IMR-90 (cell line): ENCODE measurements at regions not wholly inside any gene's neighbourhood (a gene's known extent, or its start where the extent isn't known, plus 50 kb on each side); places are given as distances from the start of the nearest gene placed in this dataset.

Experiments used
- ATAC-seq: fragments of 200-7000 bp; cut with Tn5 transposase; 2 replicates; pipeline ENCODE4 v1.9.1; 2020; ENCODE audit warnings: low read depth, mild to moderate bottlenecking, moderate library complexity
- BruUV-seq: library from RNA; stranded (reverse); fragments of 400-500 nt; replicated peaks from 2 replicates; lab custom pipeline; 2021; lab: Mats Ljungman, UMichigan
- CTCF ChIA-PET: fragments of 300-600 bp; formaldehyde crosslinking; extraction: SDS; loops from one replicate; lab custom pipeline; 2021; ENCODE audit warnings: antibody characterized with exemption; lab: Yijun Ruan, JAX
- POLR2A ChIA-PET: fragments of 300-600 bp; sonication (Branson Sonifier 250); formaldehyde crosslinking; loops from one replicate; lab custom pipeline; 2022; ENCODE audit warnings: antibody characterized with exemption; ENCODE audit not compliant: unreplicated experiment; lab: Charles Lee
- DNase-seq: peaks from one replicate; pipeline ENCODE4 v3.0.0; 2013
- H2AFZ ChIP-seq: replicated peaks from 2 replicates; pipeline ENCODE3; 2013; ENCODE audit warnings: low read length, mild to moderate bottlenecking; ENCODE audit not compliant: poor library complexity
- H2AK5ac ChIP-seq: 2 replicates; pipeline ENCODE4 v1.6.1; 2013; ENCODE audit warnings: low read depth, low read length, inconsistent platforms
- H2AK9ac ChIP-seq: replicated peaks from 2 replicates; pipeline ENCODE3; 2013; ENCODE audit warnings: mild to moderate bottlenecking, low read depth, low read length, moderate library complexity; ENCODE audit not compliant: poor library complexity
- H2BK120ac ChIP-seq: 2 replicates; pipeline ENCODE4 v1.6.1; 2013; ENCODE audit warnings: low read depth, low read length, inconsistent platforms
- H2BK15ac ChIP-seq: 3 replicates; pipeline ENCODE4 v1.6.1; 2013; ENCODE audit warnings: low read depth, low read length, inconsistent platforms
- H2BK20ac ChIP-seq: 2 replicates; pipeline ENCODE4 v1.6.1; 2013; ENCODE audit warnings: low read depth, mild to moderate bottlenecking, inconsistent platforms, low read length, moderate library complexity
- H2BK5ac ChIP-seq: 2 replicates; pipeline ENCODE4 v1.6.1; 2013; ENCODE audit warnings: mild to moderate bottlenecking, low read depth, low read length, inconsistent platforms; ENCODE audit not compliant: poor library complexity, severe bottlenecking
- H3K14ac ChIP-seq: replicated peaks from 2 replicates; pipeline ENCODE4 v1.6.1; 2013; ENCODE audit warnings: low read depth, low read length, inconsistent platforms
- H3K18ac ChIP-seq: 2 replicates; pipeline ENCODE4 v1.6.1; 2013; ENCODE audit warnings: low read depth, low read length, control low read depth
- H3K23ac ChIP-seq: 2 replicates; pipeline ENCODE4 v1.6.1; 2013; ENCODE audit warnings: low read depth, low read length, inconsistent platforms
- H3K27ac ChIP-seq: 2 replicates; pipeline ENCODE4 v1.5.1; 2013; ENCODE audit warnings: mild to moderate bottlenecking, control low read depth, low read length; ENCODE audit not compliant: insufficient read depth
- H3K27me3 ChIP-seq: 2 replicates; pipeline ENCODE4 v1.6.1; 2013; ENCODE audit warnings: low read length; ENCODE audit not compliant: control insufficient read depth, insufficient read depth
- H3K36me3 ChIP-seq: 2 replicates; pipeline ENCODE4 v1.6.1; 2013; ENCODE audit warnings: low read length, mixed read lengths; ENCODE audit not compliant: control insufficient read depth, insufficient read depth
- H3K4ac ChIP-seq: 2 replicates; pipeline ENCODE4 v1.6.1; 2013; ENCODE audit warnings: low read depth, low read length, inconsistent platforms
- H3K4me1 ChIP-seq: 2 replicates; pipeline ENCODE4 v1.6.1; 2013; ENCODE audit warnings: low read length, mixed read lengths; ENCODE audit not compliant: control insufficient read depth, insufficient read depth
- H3K4me2 ChIP-seq: 2 replicates; pipeline ENCODE4 v1.6.1; 2013; ENCODE audit warnings: low read depth, mild to moderate bottlenecking, control low read depth, low read length, moderate library complexity
- H3K4me3 ChIP-seq: 2 replicates; pipeline ENCODE4 v1.5.1; 2013; ENCODE audit warnings: low read depth, mild to moderate bottlenecking, control low read depth, low read length, moderate library complexity; ENCODE audit not compliant: insufficient read depth
- H3K56ac ChIP-seq: 2 replicates; pipeline ENCODE4 v1.6.1; 2013; ENCODE audit warnings: low read length, inconsistent platforms; ENCODE audit not compliant: insufficient read depth; ENCODE audit errors: extremely low read depth
- H3K79me1 ChIP-seq, 2 experiments: 2 replicates each; pipeline ENCODE4 v1.6.1; 2013; ENCODE audit warnings: low read length in 2 of 2, inconsistent platforms in 1 of 2, low read depth in 1 of 2
- H3K9ac ChIP-seq: 2 replicates; pipeline ENCODE4 v1.6.1; 2013; ENCODE audit warnings: low read depth, low read length, control low read depth
- H3K9me1 ChIP-seq: 2 replicates; pipeline ENCODE4 v1.6.1; 2013; ENCODE audit warnings: low read length, inconsistent platforms; ENCODE audit not compliant: insufficient read depth
- H3K9me3 ChIP-seq: 2 replicates; pipeline ENCODE4 v1.6.1; 2013; ENCODE audit warnings: low read length; ENCODE audit not compliant: control insufficient read depth, insufficient read depth
- H4K20me1 ChIP-seq: 2 replicates; pipeline ENCODE4 v1.6.1; 2013; ENCODE audit warnings: low read length, inconsistent platforms; ENCODE audit not compliant: insufficient read depth
- H4K5ac ChIP-seq: 2 replicates; pipeline ENCODE4 v1.6.1; 2013; ENCODE audit warnings: mild to moderate bottlenecking, low read depth, low read length, control low read depth
- H4K8ac ChIP-seq, 2 experiments: 2 replicates each; pipeline ENCODE4 v1.6.1; 2013; ENCODE audit warnings: low read depth in 2 of 2, low read length in 2 of 2, control low read depth in 1 of 2, inconsistent platforms in 1 of 2
- H4K91ac ChIP-seq: 2 replicates; pipeline ENCODE4 v1.6.1; 2013; ENCODE audit warnings: low read depth, low read length, inconsistent platforms; ENCODE audit not compliant: insufficient read depth
- BHLHE40 ChIP-seq: fragments of 150-350 bp; IDR thresholded peaks from 2 replicates; pipeline ENCODE4 v1.6.1; 2016; ENCODE audit warnings: mild to moderate bottlenecking, low read depth, low read length
- CEBPB ChIP-seq: IDR thresholded peaks from 2 replicates; pipeline ENCODE4 v1.6.1; 2012; ENCODE audit warnings: low read depth, low read length, improper control_type of control experiment
- CHD1 ChIP-seq: IDR thresholded peaks from 2 replicates; pipeline ENCODE4 v1.6.1; 2012; ENCODE audit warnings: low read depth, low read length, improper control_type of control experiment
- FOS ChIP-seq: fragments of 150-350 bp; IDR thresholded peaks from 2 replicates; pipeline ENCODE4 v1.6.1; 2016; ENCODE audit warnings: low read depth, low read length
- MAFK ChIP-seq: IDR thresholded peaks from 2 replicates; pipeline ENCODE4 v1.6.1; 2012; ENCODE audit warnings: low read depth, low read length, improper control_type of control experiment
- MAZ ChIP-seq: IDR thresholded peaks from 2 replicates; pipeline ENCODE4 v1.6.1; 2012; ENCODE audit warnings: low read depth, mild to moderate bottlenecking, low read length, improper control_type of control experiment, moderate library complexity, borderline replicate concordance
- MXI1 ChIP-seq: IDR thresholded peaks from 2 replicates; pipeline ENCODE4 v1.6.1; 2012; ENCODE audit warnings: low read depth, mild to moderate bottlenecking, low read length, moderate library complexity, borderline replicate concordance
- NFE2L2 ChIP-seq: fragments of 150-350 bp; IDR thresholded peaks from 2 replicates; pipeline ENCODE4 v1.6.1; 2016; ENCODE audit warnings: low read depth, mild to moderate bottlenecking, low read length
- POLR2A ChIP-seq: IDR thresholded peaks from 2 replicates; pipeline ENCODE4 v1.6.1; 2012; ENCODE audit warnings: mild to moderate bottlenecking, low read depth, low read length
- RAD21 ChIP-seq: IDR thresholded peaks from 2 replicates; pipeline ENCODE4 v1.6.1; 2012; ENCODE audit warnings: low read length, improper control_type of control experiment
- RCOR1 ChIP-seq: IDR thresholded peaks from 2 replicates; pipeline ENCODE4 v1.6.1; 2012; ENCODE audit warnings: mild to moderate bottlenecking, low read length, improper control_type of control experiment; ENCODE audit not compliant: insufficient replicate concordance
- RFX5 ChIP-seq: IDR thresholded peaks from 2 replicates; pipeline ENCODE4 v1.8.0; 2012; ENCODE audit warnings: low read depth, mild to moderate bottlenecking, low read length, moderate library complexity
- SMC3 ChIP-seq: fragments of 150-350 bp; IDR thresholded peaks from 2 replicates; pipeline ENCODE4 v1.6.1; 2016; ENCODE audit warnings: low read depth, mild to moderate bottlenecking, antibody characterized with exemption, low read length, moderate library complexity
- WGBS, 2 experiments: methylation state at CpG; one replicate each; pipeline versions ENCODE4 v1.1.5 to v1.1.7; 2013; ENCODE audit warnings: missing lambda C conversion rate in 2 of 2; ENCODE audit not compliant: insufficient read length in 1 of 2; ENCODE audit errors: extremely low coverage in 2 of 2; 5-methylcytosine and 5-hydroxymethylcytosine counted together
- dilution Hi-C: fragments of 300-500 bp; cut with HindIII; formaldehyde crosslinking; loops from one replicate; pipeline ENCODE4 v1.14.3; 2018; ENCODE audit warnings: low sequenced_read_pairs; ENCODE audit not compliant: unreplicated experiment
- in situ Hi-C: fragments of 300-500 bp; cut with MboI; formaldehyde crosslinking; loops from 3 replicates; pipeline ENCODE4 v1.14.3; 2019; ENCODE audit warnings: low sequenced_read_pairs, inconsistent platforms, mixed read lengths
- intact Hi-C: fragments of 100-400 bp; cut with micrococcal nuclease; formaldehyde crosslinking; loops from 2 replicates; pipeline ENCODE4 v1.10.0; 2022
- TF ChIP-seq, protein P1 (sequence below): fragments of 150-350 bp; IDR thresholded peaks from 2 replicates; pipeline ENCODE4 v1.6.1; 2017; ENCODE audit warnings: mild to moderate bottlenecking, antibody characterized with exemption, low read length, low read depth
- TF ChIP-seq, protein P2 (sequence below): fragments of 150-350 bp; IDR thresholded peaks from 2 replicates; pipeline ENCODE4 v1.6.1; 2016; ENCODE audit warnings: low read depth, mild to moderate bottlenecking, low read length, moderate library complexity, borderline replicate concordance
- TF ChIP-seq, protein P3 (sequence below): conservative IDR thresholded peaks from 2 replicates; pipeline ENCODE4 v1.5.1; 2012; ENCODE audit warnings: mild to moderate bottlenecking, low read depth, low read length, improper control_type of control experiment

DNA sequence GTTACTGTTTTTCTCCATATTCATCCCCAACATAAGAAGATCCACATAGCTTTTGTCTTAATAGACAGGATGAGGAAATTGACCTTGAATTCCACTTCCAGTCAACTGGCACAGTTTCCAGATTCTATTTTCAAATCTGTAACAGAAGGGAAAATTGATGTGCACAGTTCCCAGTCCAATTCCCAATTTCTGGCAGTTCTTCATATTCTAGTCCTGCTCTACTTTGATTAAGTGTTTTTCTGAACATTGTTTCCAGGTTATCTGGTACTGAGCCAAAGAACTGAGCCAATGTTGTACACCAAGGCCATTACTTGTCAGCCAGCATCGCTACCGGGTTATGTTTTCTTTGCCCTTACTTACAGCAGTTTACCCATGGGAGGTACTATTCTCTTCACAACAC lies 1755.4 kb downstream of the PLA2G4A start:
- ATAC-seq (no peak), DNase-seq (no peak)
- H3K56ac ChIP-seq = no peak overlapping the region
- H2BK5ac ChIP-seq = no peak overlapping the region
- no TSS peak for BruUV-seq
- no peak overlapping the region for H2AK5ac ChIP-seq
- WGBS, 2 experiments = no CpG with 5 or more reads among the region's 2 CpGs
- H3K4me2 ChIP-seq = no peak overlapping the region
- no peaks in the 10 kb centered on the region for H3K36me3 ChIP-seq
- no peak overlapping the region for H3K4ac ChIP-seq
- H4K8ac ChIP-seq = no peak overlapping the region
- H2BK15ac ChIP-seq = no peak overlapping the region
- H3K27ac ChIP-seq = no peak overlapping the region
- H3K23ac ChIP-seq = no peak overlapping the region
- H3K9me3 ChIP-seq = no peaks in the 10 kb centered on the region
- no peaks in the 10 kb centered on the region for H3K4me1 ChIP-seq
- H3K9ac ChIP-seq = no peak overlapping the region
- no peaks in the 10 kb centered on the region for H3K27me3 ChIP-seq
- CTCF ChIA-PET = no interaction called here
- H3K4me3 ChIP-seq = no peak overlapping the region
- in situ Hi-C loops = no loop called here
- H4K20me1 ChIP-seq = no peaks in the 10 kb centered on the region
- no peak overlapping the region for H2BK20ac ChIP-seq
- no peak overlapping the region for H2AK9ac ChIP-seq
- no peaks in the 10 kb centered on the region for H3K79me1 ChIP-seq
- dilution Hi-C loops = no loop called here
- H2AFZ ChIP-seq = no peak overlapping the region
- intact Hi-C loops = no loop called here
- TF ChIP-seq RAD21 = no peak
- no peak for TF ChIP-seq BHLHE40
- TF ChIP-seq MAZ = no peak
- no peak for TF ChIP-seq SMC3
- TF ChIP-seq, protein P1, sequence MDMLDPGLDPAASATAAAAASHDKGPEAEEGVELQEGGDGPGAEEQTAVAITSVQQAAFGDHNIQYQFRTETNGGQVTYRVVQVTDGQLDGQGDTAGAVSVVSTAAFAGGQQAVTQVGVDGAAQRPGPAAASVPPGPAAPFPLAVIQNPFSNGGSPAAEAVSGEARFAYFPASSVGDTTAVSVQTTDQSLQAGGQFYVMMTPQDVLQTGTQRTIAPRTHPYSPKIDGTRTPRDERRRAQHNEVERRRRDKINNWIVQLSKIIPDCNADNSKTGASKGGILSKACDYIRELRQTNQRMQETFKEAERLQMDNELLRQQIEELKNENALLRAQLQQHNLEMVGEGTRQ = no peak
- TF ChIP-seq RCOR1 = no peak
- no peak for TF ChIP-seq CEBPB
- no peak for TF ChIP-seq MXI1
- TF ChIP-seq, protein P2, sequence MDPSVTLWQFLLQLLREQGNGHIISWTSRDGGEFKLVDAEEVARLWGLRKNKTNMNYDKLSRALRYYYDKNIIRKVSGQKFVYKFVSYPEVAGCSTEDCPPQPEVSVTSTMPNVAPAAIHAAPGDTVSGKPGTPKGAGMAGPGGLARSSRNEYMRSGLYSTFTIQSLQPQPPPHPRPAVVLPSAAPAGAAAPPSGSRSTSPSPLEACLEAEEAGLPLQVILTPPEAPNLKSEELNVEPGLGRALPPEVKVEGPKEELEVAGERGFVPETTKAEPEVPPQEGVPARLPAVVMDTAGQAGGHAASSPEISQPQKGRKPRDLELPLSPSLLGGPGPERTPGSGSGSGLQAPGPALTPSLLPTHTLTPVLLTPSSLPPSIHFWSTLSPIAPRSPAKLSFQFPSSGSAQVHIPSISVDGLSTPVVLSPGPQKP = no peak
- no peak for TF ChIP-seq NFE2L2
- TF ChIP-seq FOS = no peak
- TF ChIP-seq MAFK = no peak
- TF ChIP-seq POLR2A = no peak
- no peak for TF ChIP-seq RFX5
- TF ChIP-seq, protein P3, sequence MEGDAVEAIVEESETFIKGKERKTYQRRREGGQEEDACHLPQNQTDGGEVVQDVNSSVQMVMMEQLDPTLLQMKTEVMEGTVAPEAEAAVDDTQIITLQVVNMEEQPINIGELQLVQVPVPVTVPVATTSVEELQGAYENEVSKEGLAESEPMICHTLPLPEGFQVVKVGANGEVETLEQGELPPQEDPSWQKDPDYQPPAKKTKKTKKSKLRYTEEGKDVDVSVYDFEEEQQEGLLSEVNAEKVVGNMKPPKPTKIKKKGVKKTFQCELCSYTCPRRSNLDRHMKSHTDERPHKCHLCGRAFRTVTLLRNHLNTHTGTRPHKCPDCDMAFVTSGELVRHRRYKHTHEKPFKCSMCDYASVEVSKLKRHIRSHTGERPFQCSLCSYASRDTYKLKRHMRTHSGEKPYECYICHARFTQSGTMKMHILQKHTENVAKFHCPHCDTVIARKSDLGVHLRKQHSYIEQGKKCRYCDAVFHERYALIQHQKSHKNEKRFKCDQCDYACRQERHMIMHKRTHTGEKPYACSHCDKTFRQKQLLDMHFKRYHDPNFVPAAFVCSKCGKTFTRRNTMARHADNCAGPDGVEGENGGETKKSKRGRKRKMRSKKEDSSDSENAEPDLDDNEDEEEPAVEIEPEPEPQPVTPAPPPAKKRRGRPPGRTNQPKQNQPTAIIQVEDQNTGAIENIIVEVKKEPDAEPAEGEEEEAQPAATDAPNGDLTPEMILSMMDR = no peak
- TF ChIP-seq CHD1 = no peak
- no peak overlapping the region for H3K14ac ChIP-seq
- H4K5ac ChIP-seq = no peak overlapping the region
- POLR2A ChIA-PET = no interaction called here
- no peak overlapping the region for H3K18ac ChIP-seq
- H3K9me1 ChIP-seq = no peaks in the 10 kb centered on the region
- no peak overlapping the region for H2BK120ac ChIP-seq
- no peak overlapping the region for H4K91ac ChIP-seq
